Panc1 (cell line): ENCODE measurements at regions not wholly inside any gene's neighbourhood (a gene's known extent, or its start where the extent isn't known, plus 50 kb on each side); places are given as distances from the start of the nearest gene placed in this dataset.

Experiments used
- POLR2AphosphoS5 ChIP-seq: IDR thresholded peaks from 2 replicates; pipeline ENCODE4 v1.6.1; 2012; ENCODE audit warnings: mild to moderate bottlenecking, low read depth, low read length, moderate library complexity
- REST ChIP-seq, 2 experiments: IDR thresholded peaks; 2 replicates each; pipeline ENCODE4 v1.6.1; 2011 to 2012; ENCODE audit warnings: low read depth in 2 of 2, control low read depth in 1 of 2, low read length in 1 of 2, mild to moderate bottlenecking in 1 of 2, moderate library complexity in 1 of 2; ENCODE audit not compliant: insufficient read depth in 1 of 2
- SIN3A ChIP-seq: IDR thresholded peaks from 2 replicates; pipeline ENCODE4 v1.6.1; 2012; ENCODE audit warnings: low read depth, mild to moderate bottlenecking, low read length, moderate library complexity, borderline replicate concordance; ENCODE audit not compliant: insufficient read depth
- TF ChIP-seq, protein P1 (sequence below): fragments of 450-650 bp; IDR thresholded peaks from 2 replicates; pipeline ENCODE4 v1.5.1; 2017; ENCODE audit warnings: mild to moderate bottlenecking

DNA sequence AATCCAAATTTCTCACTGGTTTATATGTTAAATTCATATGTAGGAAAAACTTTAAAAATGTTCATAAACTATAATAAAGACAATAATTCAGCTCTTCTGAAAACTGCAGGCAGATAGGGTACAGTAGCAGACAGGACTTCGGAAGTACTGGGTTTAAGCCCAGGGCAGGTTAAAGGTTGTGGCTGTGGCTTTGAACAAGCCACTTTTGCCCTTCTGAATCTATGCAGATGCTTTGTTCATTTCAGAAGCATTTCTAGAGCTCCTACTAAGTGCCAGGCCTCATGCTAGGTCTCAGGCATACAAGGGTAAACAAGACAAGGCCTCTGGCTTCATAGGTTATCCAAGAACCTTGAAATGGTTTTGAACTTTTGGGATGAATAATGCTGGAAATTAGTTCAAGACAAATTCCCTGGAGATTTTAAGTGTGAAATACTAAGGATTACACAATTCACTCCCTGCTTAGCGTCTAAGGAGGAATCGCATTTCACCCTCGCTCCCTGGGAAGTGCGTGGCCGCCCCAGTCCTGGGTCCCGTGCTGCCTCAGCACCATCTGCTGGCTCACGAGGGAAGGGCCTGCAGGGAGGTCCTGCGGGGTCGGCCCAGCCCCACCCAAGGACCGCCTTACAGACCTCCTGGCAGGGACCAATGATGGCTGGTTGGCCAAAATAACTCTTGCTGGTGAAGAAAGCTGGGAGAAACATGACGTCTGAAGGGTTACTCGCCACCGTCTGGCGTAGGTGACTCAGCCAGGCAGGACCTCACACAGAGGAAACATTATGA is 67.7 kb upstream of the L3MBTL4 start:
- TF ChIP-seq POLR2AphosphoS5 (no peak), REST (IDR thresholded peaks at IDR 0.05; ENCODE audit: insufficient read depth in 1 of 2, low read depth in 2 of 2, low read length in 1 of 2) (no peak), SIN3A (no peak)
- TF ChIP-seq, protein P1, sequence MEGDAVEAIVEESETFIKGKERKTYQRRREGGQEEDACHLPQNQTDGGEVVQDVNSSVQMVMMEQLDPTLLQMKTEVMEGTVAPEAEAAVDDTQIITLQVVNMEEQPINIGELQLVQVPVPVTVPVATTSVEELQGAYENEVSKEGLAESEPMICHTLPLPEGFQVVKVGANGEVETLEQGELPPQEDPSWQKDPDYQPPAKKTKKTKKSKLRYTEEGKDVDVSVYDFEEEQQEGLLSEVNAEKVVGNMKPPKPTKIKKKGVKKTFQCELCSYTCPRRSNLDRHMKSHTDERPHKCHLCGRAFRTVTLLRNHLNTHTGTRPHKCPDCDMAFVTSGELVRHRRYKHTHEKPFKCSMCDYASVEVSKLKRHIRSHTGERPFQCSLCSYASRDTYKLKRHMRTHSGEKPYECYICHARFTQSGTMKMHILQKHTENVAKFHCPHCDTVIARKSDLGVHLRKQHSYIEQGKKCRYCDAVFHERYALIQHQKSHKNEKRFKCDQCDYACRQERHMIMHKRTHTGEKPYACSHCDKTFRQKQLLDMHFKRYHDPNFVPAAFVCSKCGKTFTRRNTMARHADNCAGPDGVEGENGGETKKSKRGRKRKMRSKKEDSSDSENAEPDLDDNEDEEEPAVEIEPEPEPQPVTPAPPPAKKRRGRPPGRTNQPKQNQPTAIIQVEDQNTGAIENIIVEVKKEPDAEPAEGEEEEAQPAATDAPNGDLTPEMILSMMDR = peak; percentile 78
